ENCODE measurements at regions not wholly inside any gene's neighbourhood (a gene's known extent, or its start where the extent isn't known, plus 50 kb on each side); places are given as distances from the start of the nearest gene placed in this dataset.

- TF ChIP-seq CTCF (IDR thresholded peaks at IDR 0.05 in 2 of 3, conservative IDR thresholded peaks at IDR 0.05 in 1 of 3; ENCODE audit: borderline replicate concordance in 1 of 3, insufficient read depth in 1 of 3, low read depth in 2 of 3, low read length in 2 of 3) (no peak), SIN3A (IDR thresholded peaks at IDR 0.05; ENCODE audit: low read depth) (no peak), POLR2A (IDR thresholded peaks at IDR 0.05; ENCODE audit: borderline replicate concordance, extremely low read depth, insufficient read depth, insufficient read length) (no peak), MAX (IDR thresholded peaks at IDR 0.05) (no peak), ATF3 (IDR thresholded peaks at IDR 0.05) (no peak), RAD21 (IDR thresholded peaks at IDR 0.05; ENCODE audit: low read depth) (no peak), EZH2phosphoT487 (IDR thresholded peaks at IDR 0.05; ENCODE audit: borderline replicate concordance) (no peak), POLR2AphosphoS5 (IDR thresholded peaks at IDR 0.05; ENCODE audit: low read depth, low read length) (no peak)
These were observed 694.6 kb upstream of the AGA start for GRCh38 chr4:178136736-178137345.

All from HCT116 (cell line).